OCI-LY1 (cell line): ENCODE measurements at regions not wholly inside any gene's neighbourhood (a gene's known extent, or its start where the extent isn't known, plus 50 kb on each side); places are given as distances from the start of the nearest gene placed in this dataset.

ENCODE experiments used
- H2AFZ ChIP-seq: fragments of 200-600 bp; sonication (generic), shearing (Covaris generic); 2 replicates; pipeline ENCODE4 v1.6.0; 2014; ENCODE audit warnings: antibody characterized with exemption, mild to moderate bottlenecking, low read length
- H3F3A ChIP-seq: fragments of 200-600 bp; sonication (generic), shearing (Covaris generic); 2 replicates; pipeline ENCODE4 v1.6.0; 2014; ENCODE audit warnings: mild to moderate bottlenecking, antibody characterized with exemption, low read length, moderate library complexity; ENCODE audit not compliant: insufficient read depth
- H3K27ac ChIP-seq: fragments of 200-600 bp; sonication (generic); 2 replicates; pipeline ENCODE4 v1.5.1; 2014; ENCODE audit warnings: low read length, mixed run types, mild to moderate bottlenecking, low read depth; ENCODE audit not compliant: poor library complexity, severe bottlenecking
- H3K27me3 ChIP-seq: fragments of 200-600 bp; sonication (generic); 2 replicates; pipeline ENCODE4 v1.6.0; 2014; ENCODE audit warnings: antibody characterized with exemption, mild to moderate bottlenecking, low read length, moderate library complexity; ENCODE audit not compliant: insufficient read depth
- H3K36me3 ChIP-seq: fragments of 200-600 bp; sonication (generic); 2 replicates; pipeline ENCODE4 v1.6.1; 2014; ENCODE audit warnings: mild to moderate bottlenecking, antibody characterized with exemption, low read length, moderate library complexity, mixed read lengths; ENCODE audit not compliant: insufficient read depth
- H3K4me1 ChIP-seq: fragments of 200-600 bp; sonication (generic); 2 replicates; pipeline ENCODE4 v1.5.1; 2014; ENCODE audit warnings: mild to moderate bottlenecking, low read length, moderate library complexity; ENCODE audit not compliant: insufficient read depth, severe bottlenecking
- H3K4me2 ChIP-seq: fragments of 200-600 bp; sonication (generic), shearing (Covaris generic); 2 replicates; pipeline ENCODE4 v1.6.1; 2014; ENCODE audit warnings: low read length
- H3K4me3 ChIP-seq: fragments of 200-600 bp; sonication (generic); 2 replicates; pipeline ENCODE4 v1.5.1; 2014; ENCODE audit warnings: low read length, low read depth, mild to moderate bottlenecking, mixed read lengths; ENCODE audit not compliant: poor library complexity, severe bottlenecking
- H3K79me2 ChIP-seq: fragments of 200-600 bp; shearing (Covaris generic); 2 replicates; pipeline ENCODE4 v1.6.1; 2016; ENCODE audit warnings: mixed run types, low read length, mixed read lengths; ENCODE audit not compliant: insufficient read depth
- H3K9ac ChIP-seq: fragments of 200-600 bp; sonication (generic), shearing (Covaris generic); 2 replicates; pipeline ENCODE4 v1.6.1; 2014; ENCODE audit warnings: mild to moderate bottlenecking, low read length, mixed read lengths
- H3K9me2 ChIP-seq: fragments of 200-600 bp; sonication (generic), shearing (Covaris generic); 2 replicates; pipeline ENCODE4 v1.6.1; 2014; ENCODE audit warnings: low read depth, mild to moderate bottlenecking, low read length, mixed read lengths
- H3K9me3 ChIP-seq: fragments of 200-600 bp; shearing (Covaris generic); 2 replicates; pipeline ENCODE4 v1.6.1; 2014; ENCODE audit warnings: low read length, mixed read lengths
- H4K20me1 ChIP-seq: fragments of 200-600 bp; sonication (generic), shearing (Covaris generic); 2 replicates; pipeline ENCODE4 v1.6.0; 2016; ENCODE audit warnings: mild to moderate bottlenecking, low read length; ENCODE audit not compliant: insufficient read depth
- CTCF ChIP-seq: fragments of 200-600 bp; sonication (generic), shearing (Covaris generic); IDR thresholded peaks from 2 replicates; pipeline ENCODE4 v1.5.1; 2017; ENCODE audit warnings: mild to moderate bottlenecking, antibody characterized with exemption, low read length, moderate library complexity, mixed read lengths
- EZH2 ChIP-seq: fragments of 200-600 bp; sonication (generic), shearing (Covaris generic); IDR thresholded peaks from 2 replicates; pipeline ENCODE4 v1.8.0; 2017; ENCODE audit warnings: borderline replicate concordance, mixed run types, mild to moderate bottlenecking, antibody characterized with exemption, low read length, moderate library complexity, mixed read lengths

GRCh38 chr18:8899000-8899399 is 193.6 kb downstream of the MTCL1 start:
- H2AFZ ChIP-seq: no peak overlapping the region
- no peaks in the 10 kb centered on the region for H3F3A ChIP-seq
- H3K4me1 ChIP-seq: no peaks in the 10 kb centered on the region

GRCh38 chr18:8900552-8900951 is 195.2 kb downstream of the MTCL1 start:
- H3K4me3 ChIP-seq: no peak overlapping the region
- H3K27ac ChIP-seq: no peak overlapping the region
- H3K36me3 ChIP-seq: no peaks in the 10 kb centered on the region
- H3K9me3 ChIP-seq: no peaks in the 10 kb centered on the region
- no peaks in the 10 kb centered on the region for H3K27me3 ChIP-seq
- no peaks in the 10 kb centered on the region for H4K20me1 ChIP-seq
- no peaks in the 10 kb centered on the region for H3K9me2 ChIP-seq
- H3K4me2 ChIP-seq: no peak overlapping the region
- no peaks in the 10 kb centered on the region for H3F3A ChIP-seq
- no peaks in the 10 kb centered on the region for H3K4me1 ChIP-seq
- H3K79me2 ChIP-seq: no peaks in the 10 kb centered on the region
- TF ChIP-seq EZH2 (no peak), CTCF (no peak)
- no peak overlapping the region for H3K9ac ChIP-seq
- no peak overlapping the region for H2AFZ ChIP-seq

More at GRCh38 chr18:8899000-8899399, 193.6 kb downstream of the MTCL1 start:
- TF ChIP-seq EZH2: no peak
- no peak for TF ChIP-seq CTCF
- no peaks in the 10 kb centered on the region for H4K20me1 ChIP-seq
- no peaks in the 10 kb centered on the region for H3K36me3 ChIP-seq
- no peaks in the 10 kb centered on the region for H3K9me3 ChIP-seq
- H3K27ac ChIP-seq: no peak overlapping the region
- no peaks in the 10 kb centered on the region for H3K79me2 ChIP-seq
- no peak overlapping the region for H3K4me3 ChIP-seq
- no peak overlapping the region for H3K9ac ChIP-seq
- H3K9me2 ChIP-seq: no peaks in the 10 kb centered on the region
- no peak overlapping the region for H3K4me2 ChIP-seq
- no peaks in the 10 kb centered on the region for H3K27me3 ChIP-seq

GRCh38 chr18:8901019-8901418 is 195.7 kb downstream of the MTCL1 start:
- Histone ChIP-seq H3K79me2 (no peaks in the 10 kb centered on the region), H3K9ac (no peak overlapping the region), H3F3A (no peaks in the 10 kb centered on the region), H3K4me3 (no peak overlapping the region), H2AFZ (no peak overlapping the region), H3K9me2 (no peaks in the 10 kb centered on the region), H3K27ac (no peak overlapping the region), H3K36me3 (no peaks in the 10 kb centered on the region), H3K9me3 (no peaks in the 10 kb centered on the region), H3K4me2 (no peak overlapping the region), H3K4me1 (no peaks in the 10 kb centered on the region), H3K27me3 (no peaks in the 10 kb centered on the region), H4K20me1 (no peaks in the 10 kb centered on the region)
- TF ChIP-seq CTCF (peak; percentile 65), EZH2 (no peak)
